Stimulated activated CD4-positive, alpha-beta T cell treated with anti-CD3 and anti-CD28 coated beads, TNF-alpha, amount 100 ng/mL, for 4 hours (primary cell): ENCODE measurements at regions not wholly inside any gene's neighbourhood (a gene's known extent, or its start where the extent isn't known, plus 50 kb on each side); places are given as distances from the start of the nearest gene placed in this dataset.

ENCODE experiments used
- DNase-seq, 3 experiments: peaks; one replicate each; pipeline ENCODE4 v3.0.0-alpha.2; 2020; ENCODE audit warnings: low read depth in 3 of 3

DNA sequence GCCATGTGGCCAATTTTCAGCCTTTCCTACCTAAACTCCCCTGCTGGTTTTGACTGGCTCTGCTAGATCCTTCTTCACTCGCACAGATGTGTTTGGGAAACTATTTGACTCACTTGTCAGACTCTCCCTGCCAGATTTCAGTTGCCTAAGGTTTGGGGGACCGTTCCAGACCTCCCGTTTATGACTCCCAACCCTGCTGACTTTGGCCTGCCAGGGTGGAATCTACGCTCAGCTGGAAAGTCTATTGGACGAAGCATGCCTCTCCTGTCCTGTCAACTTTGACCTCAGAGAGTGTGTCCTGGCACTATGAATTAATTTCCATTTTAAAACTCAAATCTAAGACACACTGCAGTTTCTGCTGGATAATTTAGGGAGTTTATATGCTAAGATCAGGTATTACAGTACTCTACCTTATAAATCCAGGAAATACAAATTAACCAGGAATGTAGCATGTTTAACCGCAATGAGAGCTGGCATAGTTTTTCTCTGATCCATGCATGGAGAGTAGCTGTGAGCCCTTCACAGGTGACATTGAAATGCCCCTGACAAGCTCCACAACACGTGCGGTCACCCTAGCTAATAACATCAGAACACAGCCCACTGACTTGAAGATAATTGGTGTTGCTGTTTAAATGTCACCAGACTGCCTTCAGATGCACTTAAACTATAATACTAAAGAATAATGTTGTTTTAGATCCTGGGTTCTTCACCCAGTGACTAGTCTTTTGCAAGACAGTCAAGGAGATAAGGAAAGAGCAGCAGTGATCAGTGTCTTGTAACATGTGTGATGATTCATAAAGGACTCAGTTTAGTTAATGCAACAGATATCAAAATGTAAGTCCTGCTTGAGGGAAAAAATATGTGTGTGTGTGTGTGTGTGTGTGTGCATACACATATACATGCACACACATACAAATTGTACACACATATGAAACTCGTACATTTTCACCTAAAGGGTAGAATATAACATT is 223.0 kb upstream of the MCTP2 start:
- DNase-seq: no peak

DNA sequence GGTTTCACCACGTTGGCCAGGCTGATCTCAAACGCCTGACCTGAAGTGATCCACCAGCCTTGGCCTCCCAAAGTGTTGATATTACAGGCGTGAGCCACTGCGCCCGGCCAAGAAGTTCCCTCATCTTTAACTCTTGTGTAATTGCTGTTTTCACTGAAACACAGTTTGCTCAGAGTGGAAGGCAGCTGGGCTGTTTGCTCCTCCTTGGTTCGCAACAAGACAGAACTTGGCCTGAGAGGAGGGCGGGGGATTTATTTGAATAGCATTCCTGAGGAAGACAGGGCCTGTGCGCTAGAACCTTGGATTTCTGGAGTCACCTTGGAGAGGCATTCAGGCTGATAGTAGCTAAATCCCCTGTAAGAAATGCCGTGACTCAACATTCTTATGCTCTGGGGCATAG is 226.7 kb upstream of the MCTP2 start:
- DNase-seq: no peak

DNA sequence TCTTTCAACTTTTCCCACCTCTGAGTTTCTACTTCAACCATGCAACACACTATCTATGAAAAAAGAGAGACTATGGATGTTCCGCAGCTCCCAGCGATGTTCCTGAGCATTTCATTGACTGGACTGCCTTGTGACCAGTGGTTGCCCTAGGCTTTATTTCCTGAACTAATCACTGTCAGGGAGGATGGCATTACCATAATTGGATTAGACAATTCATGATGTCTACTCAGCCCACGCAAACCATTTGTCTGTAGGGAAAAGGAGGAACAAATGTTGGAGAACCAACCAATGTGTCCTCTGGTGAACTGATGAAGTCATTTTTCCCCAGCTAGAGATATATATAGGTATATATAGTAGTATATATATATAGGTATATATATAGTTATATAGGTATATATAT is 229.3 kb upstream of the MCTP2 start:
- no peak for DNase-seq

DNA sequence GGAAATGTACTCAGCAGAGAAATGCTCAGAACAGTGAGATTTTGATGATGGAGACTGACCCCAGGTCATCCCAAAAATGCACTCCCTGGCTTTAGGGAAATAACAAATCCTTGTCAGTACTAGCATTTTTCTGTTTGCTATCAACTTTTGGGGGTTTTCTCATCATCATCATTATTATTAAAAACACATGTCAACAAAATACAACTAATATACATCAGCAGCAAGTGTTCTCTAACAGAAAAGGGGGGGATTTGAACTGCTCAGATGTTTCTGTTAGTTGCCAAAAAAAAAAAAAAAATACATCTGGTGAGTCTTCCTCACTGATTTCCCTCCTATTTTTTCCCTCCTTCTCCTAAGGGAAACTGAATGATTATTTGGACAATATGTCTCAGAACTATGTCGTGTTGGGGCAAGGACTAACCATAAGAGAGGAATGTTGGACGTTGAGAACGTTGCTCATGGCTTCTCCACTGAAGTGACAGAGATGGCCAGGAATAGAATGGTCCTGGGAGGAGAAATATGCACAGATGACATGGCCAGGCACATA is 230.0 kb upstream of the MCTP2 start:
- DNase-seq: no peak

DNA sequence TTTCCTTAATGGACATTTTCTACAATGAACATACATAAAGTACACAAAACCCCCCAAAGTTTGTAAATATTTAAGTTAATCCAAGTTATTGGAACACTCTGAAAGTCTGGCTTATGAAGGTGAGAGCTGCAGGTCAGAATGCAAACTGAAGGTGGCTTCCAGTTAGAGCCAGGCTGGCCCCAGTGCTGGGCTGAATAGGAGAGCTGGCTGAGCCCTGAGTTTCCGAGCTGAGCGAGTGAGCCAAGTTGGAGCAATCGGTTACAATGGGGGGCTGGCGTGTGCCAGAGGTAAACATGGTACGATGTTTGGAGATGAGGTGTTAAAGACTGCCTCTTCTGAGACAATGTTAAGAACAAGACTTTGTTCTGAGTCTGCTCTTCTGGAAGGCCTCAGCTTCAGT is 230.8 kb upstream of the MCTP2 start:
- DNase-seq: no peak

DNA sequence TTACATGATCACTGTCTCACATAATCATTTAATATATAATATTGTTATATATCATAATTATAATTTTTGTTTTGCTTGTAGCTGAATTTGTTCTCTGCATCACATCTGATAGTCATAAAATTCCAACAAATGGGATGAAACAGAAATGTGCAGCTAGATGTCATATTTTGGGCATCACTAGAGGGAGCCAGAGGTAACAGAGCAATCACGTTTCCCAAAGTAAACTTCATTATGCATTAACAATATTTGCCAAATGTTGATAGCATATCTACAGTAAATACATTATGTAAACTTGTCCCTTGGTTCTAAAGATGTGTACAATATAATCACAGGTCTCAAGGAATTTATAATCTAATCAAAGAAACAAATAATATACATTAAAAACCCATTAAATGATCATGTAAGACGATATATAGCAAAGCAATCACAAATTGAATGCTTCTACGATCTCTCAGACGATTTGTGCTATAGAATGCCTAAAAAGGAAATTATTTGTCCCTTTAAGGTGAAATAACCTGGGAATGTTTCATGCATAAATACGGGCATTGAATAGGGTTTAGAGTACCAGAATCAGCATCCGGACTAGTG is 234.2 kb upstream of the MCTP2 start:
- DNase-seq: no peak

DNA sequence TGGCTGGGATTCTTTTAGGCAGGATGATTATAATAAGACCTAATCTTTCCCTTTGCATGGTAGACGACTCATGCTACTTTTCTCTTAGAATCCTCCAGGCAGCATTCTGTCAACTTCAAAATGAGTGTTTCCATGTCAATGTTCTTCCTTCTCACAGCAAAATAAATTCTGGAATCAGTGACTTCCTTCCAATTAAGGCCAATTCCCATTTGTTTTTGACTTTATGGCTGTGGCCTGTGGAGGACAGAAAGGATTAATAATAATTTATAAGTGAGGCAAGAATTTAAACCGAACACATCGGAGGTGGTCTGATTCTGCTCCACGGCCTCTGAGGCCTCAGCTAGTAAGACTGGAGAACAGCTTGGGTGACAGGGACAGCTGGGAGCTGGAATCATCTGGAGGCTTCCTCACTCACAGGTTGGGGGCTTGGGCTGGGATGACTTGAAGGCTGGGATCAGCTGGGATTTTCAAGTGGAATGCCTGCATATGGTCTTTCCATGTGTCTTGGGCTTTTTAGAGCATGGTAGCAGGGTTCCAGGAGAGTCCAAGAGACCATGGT is 241.8 kb upstream of the MCTP2 start:
- DNase-seq: no peak

DNA sequence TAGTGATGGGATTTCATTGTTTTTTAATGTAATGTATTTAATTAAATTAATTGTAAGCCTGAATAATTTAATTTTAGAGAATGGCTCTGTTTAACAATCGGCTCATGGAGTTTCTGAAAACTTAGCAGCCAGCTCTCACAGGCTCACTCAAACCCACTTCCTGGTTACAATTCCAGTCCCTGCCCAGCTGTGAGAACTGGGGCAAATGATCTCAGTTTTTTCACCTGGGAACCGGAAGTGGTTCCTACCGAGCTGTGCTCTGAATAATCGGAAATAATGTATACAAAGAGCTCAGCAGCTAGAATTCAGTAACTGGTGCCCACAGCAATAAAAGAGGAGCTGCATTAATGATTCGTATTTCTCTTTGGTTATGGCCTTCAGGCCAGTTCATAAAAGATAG is 244.3 kb upstream of the MCTP2 start:
- DNase-seq: no peak

DNA sequence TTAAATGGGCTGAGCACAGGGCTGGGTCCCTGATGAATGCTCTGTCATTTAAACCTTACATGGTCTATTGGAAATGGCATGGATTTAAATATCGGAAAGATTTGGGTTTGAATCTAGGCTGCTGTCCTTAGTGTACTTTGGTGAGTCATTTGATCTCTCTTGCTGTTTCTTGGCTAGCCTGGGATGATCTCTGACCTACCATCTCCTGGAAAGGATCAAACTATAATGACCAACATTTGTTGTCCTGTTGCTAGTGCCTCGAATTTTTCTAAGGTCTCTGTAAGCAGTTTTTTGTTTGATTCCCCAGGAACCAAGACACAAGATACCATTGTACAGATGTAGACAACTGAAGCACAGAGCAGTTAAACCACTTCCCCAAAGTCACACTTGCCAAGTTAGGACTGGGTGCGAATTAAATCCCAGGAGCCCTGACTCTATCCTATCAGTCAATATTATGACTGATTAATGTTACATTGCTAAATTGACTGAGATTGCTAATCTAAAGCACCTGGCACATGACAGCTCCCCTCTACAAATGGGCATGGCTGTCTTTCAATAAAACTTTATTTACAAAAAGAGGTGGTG is 244.9 kb upstream of the MCTP2 start:
- DNase-seq: no peak

DNA sequence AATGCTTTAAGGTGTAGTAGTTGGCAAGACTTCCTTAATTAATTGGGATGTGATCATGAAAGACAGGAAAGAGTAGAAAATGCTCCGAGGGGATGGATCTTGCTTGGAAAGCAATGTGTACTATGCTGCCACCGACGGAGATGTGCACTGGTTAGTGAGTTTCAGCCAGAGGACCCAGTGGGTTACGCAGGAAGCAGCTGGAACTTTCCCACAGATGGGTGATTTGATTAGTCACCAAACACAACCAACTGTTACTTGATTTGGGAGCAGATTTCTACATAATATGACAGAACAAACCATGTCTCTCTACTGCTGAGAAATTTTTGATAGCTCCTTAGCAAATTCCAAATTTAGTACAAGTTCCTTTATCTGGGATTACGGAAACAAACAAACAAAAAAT is 245.4 kb upstream of the MCTP2 start:
- no peak for DNase-seq

DNA sequence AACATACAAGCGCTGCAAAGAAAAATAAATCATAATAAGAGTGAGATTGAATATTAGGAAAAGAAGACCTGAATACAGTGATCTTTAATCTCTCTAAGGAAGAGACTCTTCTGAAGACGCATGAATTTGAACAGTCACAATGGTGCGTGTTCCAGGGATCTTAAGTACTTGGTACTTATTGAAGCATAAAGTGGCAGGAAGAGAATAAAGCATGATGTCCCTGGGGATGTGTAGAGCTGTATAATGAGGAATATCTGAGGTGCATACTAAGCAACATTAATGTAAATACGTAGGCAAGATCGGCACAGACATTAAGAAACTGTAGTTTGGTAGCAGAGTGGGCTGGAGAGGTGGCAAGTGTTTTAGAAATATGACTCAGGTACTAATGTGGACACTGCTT is 246.2 kb upstream of the MCTP2 start:
- no peak for DNase-seq

DNA sequence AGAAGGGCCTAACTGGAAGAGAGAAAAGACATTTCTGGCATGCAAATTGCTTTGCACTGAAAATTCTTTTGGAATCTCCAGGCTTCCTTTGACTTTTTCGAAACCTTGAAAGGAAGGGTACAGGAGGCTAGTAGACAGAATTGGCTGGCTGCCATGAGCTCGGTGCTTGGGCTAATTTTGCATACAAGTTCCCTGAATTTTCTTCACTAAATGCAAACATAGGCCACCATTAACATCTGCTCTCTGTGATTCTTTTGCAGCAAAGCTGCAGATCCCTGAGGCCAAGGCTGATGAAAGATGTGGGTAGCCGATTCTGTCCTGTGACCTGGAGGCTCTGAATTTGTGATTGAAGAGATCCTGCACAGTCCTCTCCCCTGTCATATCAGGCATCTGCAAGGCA is 247.8 kb upstream of the MCTP2 start:
- DNase-seq: no peak

DNA sequence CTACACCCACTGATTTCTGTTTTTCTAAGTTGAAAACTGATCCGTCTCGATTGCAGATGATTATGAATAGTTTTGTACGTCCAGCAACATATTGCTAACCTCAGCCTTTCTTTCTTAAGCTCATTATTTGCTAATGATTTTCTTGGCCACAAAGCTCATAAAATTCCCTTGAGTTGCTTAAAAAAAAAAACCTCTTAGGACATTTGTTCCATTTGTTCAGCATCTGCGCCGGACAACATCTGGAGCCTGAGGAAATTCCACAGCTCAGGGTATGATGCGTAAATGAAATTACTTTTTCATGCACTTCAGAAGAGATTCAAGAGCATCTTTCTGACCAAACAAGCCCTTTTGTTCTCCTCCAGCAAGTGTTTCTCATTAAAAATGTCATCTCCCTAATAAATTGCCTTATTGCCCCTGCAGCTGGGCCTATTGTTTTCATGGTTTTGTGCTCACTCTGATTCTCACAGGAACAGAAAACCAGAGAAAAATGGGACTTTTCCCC is 249.1 kb upstream of the MCTP2 start:
- DNase-seq: no peak

DNA sequence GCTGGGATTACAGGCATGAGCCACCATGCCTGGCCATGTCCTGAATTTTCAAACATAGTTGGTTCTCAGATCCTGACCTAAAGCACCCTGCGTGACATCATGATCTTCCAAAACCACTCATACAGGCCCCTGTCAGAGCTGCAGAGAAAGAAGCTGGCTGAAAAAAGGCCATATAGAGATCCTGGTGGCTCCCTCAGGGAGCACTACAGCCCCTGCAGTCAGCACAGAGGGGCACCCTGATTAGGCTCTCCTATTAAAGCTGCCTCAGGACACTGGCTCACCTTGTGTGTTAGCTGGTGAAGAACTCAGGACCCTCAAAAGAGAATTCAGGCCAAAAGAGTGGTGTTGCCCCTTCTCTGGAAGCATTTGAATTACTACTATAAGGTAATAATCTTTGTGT is 249.7 kb upstream of the MCTP2 start:
- DNase-seq: no peak

DNA sequence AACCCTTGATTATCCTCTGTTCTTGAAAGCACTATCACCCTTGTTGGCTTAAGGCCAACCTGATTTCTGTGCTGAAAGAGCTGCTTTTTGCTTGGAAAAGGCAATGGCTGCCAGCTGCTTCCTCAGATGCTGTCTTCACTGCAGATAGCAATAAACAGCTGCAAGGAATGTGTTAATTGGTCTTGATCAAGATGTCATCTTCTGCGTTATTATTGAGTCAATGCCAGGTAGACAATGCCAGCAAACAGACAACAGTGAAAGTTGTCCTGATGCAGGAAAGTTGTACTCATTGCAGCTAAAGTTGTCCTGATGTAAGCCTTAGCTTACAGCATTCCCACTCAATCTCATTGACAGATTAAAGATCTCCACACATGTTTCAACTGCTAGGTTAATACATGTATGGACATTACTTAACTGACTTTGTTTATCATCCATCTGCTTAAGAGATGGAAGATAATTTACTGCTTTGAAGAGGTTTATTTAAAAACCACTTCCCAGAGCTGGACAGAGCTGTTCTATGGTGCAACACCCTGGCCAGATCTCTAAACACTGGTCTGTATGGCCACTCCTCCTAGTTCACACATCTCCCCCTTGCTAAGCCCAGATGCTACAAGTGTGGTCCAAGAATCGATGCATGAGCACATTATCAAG is 251.0 kb upstream of the MCTP2 start:
- DNase-seq: no peak

DNA sequence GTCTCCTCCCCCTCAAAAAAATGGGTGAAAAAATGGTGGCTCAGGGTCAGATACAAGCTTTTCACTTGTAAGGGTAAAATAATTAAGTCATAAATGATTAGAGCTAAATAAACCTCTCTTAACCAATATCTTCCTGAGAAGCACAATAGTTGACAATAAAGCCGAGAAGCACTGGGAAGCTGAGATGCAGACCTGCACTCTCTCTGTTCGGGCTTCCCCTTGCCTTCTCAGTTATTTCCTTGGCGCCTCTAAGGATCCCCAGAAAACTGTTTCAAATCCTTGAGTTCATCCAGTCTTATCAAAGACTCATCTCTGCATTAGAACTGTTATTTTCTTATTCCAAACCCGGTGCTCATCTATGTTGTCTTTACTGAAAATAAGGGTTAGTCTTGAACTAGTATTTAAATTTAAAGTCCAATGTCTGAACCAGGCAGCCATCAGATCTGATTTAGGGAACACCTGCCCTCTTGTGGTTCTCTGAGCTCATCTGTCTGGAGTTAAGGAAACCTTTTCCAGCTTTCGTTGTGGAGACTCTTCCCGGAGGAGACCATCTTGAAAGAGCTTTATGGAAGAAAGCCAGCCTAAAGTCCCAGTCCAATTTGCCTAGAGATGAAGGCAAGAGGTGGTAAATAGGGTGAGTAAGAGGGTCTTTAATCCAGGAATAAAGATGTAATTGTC is 256.4 kb upstream of the MCTP2 start:
- DNase-seq: no peak

DNA sequence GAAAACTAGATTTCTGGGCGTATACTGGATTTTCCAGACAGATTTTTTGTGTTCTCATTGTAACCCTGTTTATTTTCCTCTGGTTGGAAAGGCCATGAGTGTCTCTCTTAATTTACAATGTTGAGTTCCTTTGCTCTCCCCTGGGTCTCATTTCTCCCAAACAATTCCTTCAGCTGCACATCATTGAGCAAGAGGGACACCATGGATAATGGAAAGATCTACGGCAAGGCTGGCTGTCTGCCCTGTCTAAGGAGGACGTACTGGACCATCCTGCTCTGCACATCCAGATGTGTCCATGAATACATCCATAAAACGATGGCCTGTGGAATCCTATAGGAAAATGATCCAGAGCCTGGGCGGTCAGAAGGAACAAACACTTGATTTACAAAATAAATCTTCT is 258.1 kb upstream of the MCTP2 start:
- no peak for DNase-seq

DNA sequence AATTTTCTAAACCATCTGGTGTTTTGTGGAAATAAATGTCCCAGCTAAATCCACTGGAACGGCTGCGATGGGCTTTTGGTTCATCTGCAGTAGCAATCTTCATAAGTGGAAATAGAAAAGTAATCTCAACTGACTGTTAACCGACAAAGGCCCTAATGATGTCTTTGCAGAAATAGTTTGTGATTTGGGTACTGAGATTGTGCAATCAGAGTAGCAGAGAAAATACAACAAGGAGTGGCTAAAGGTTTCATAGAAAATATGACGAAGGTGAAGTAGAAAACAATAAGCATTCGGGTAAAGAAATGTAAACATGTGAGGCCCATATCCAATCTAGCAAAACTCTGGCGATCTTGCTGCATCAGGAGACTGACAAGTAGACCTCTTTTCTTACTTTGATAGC is 262.6 kb upstream of the MCTP2 start:
- DNase-seq: no peak

DNA sequence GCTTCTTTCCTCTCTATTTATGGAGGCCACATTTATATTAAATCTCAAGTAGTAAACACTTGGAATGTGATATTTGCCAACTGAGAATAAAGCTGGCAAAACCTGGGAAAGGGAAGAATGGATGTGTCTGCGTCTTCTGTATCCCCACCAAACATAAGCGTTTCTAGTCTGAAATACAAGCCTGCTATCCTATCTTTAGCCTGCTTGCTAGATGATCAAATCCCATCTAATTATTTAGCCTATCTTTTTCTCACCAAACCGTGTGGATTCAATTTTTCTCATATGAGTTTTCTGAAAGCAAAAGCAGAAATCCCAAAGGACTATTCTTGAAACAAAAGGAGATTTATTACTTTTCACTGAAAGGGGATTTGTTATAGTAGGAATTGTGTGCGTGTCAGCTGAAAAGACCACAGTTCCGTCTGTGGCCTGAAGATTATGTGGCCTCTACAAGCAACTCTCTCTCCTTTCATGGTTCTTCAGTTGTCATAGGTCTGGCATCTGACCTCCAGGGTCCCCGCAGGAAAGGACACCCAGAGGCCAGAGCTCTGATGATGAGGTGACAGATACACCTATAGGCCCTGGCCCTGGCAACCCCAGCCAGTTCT is 266.0 kb upstream of the MCTP2 start:
- no peak for DNase-seq

DNA sequence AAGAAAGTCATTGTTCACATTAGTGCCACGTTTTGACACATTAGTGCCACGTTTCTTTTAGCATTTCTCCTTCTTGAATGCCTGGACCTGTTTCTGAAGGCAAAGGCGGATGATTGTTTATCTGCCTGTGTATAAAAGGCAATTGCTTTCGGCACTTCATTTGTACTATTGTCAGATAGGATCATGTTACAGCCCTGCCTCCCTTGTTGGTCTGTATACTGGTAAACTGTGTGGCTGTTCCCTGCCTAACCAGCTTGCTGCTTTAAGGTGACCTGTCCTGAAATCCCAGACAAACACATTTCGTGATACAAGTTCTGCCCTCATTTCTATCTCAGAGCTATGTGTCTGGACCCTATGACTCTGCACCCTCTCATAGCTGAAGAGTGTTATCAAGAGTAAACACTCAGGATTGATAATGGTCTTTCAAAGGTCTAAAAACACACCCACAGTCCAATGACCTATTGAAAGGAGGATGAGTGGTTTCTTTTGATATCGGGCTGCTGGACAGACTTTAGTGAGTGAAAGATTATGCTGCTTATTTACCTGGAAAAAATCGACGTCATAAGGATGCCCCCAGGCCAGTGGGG is 276.3 kb upstream of the MCTP2 start:
- DNase-seq: no peak
